ENCODE measurements at regions not wholly inside any gene's neighbourhood (a gene's known extent, or its start where the extent isn't known, plus 50 kb on each side); places are given as distances from the start of the nearest gene placed in this dataset.

GRCh38 chr7:136055266-136055665 is 78.1 kb upstream of the MTPN start:
- TF ChIP-seq, protein P1, sequence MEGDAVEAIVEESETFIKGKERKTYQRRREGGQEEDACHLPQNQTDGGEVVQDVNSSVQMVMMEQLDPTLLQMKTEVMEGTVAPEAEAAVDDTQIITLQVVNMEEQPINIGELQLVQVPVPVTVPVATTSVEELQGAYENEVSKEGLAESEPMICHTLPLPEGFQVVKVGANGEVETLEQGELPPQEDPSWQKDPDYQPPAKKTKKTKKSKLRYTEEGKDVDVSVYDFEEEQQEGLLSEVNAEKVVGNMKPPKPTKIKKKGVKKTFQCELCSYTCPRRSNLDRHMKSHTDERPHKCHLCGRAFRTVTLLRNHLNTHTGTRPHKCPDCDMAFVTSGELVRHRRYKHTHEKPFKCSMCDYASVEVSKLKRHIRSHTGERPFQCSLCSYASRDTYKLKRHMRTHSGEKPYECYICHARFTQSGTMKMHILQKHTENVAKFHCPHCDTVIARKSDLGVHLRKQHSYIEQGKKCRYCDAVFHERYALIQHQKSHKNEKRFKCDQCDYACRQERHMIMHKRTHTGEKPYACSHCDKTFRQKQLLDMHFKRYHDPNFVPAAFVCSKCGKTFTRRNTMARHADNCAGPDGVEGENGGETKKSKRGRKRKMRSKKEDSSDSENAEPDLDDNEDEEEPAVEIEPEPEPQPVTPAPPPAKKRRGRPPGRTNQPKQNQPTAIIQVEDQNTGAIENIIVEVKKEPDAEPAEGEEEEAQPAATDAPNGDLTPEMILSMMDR (IDR thresholded peaks at IDR 0.05; ENCODE audit: unreplicated experiment): no peak
- Mint-ChIP-seq H3K27me3 (ENCODE audit: unreplicated experiment) (no peaks in the 10 kb centered on the region), H3K36me3 (ENCODE audit: low read depth, unreplicated experiment) (no peaks in the 10 kb centered on the region), H3K4me3 (ENCODE audit: unreplicated experiment) (no peak overlapping the region), H3K27ac (ENCODE audit: unreplicated experiment) (no peak overlapping the region), H3K9me3 (ENCODE audit: unreplicated experiment) (no peaks in the 10 kb centered on the region), H3K4me1 (ENCODE audit: unreplicated experiment) (no peaks in the 10 kb centered on the region)
- no peak for DNase-seq (ENCODE audit: low spot score)

- H3K4me1 Mint-ChIP-seq (ENCODE audit: unreplicated experiment): no peaks in the 10 kb centered on the region
- no peak overlapping the region for H3K4me3 Mint-ChIP-seq (ENCODE audit: unreplicated experiment)
- no peak overlapping the region for H3K27ac Mint-ChIP-seq (ENCODE audit: unreplicated experiment)
These were observed 76.7 kb upstream of the MTPN start for GRCh38 chr7:136053689-136054485.

DNA sequence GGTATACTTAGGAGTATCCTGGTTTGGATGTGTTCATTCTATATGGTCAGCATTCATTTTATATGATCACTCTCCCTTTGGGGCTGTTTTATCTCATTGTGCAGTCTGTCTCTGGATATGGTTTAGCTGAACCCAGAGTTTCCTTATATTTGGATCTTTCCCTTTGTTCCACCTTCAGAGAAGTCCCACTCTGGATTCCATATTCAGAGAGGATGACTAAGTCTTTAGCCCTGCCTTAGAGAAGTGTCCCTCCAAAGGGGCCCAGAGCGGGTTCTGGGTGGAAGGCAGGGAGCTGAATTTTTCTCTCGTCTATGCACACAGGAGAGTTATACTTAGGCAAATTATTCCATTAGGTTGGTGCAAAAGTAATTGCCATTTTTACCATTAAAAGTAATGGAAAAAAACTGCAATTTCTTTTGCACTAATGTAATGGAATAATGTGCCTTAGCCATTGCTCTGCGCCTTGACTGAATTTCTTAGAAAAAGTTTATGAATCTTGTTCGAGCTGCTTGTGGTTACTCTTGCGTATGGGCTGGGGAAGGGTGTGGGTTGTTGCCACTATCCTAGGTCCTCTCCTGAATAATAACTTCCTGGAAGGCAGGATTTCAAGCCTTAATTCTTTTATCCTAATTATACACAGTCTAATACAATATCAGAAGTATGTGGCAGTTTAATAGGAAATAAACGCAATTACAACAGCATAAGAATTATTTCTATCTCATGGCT is 74.2 kb upstream of the MTPN start:
- TF ChIP-seq, protein P1 (IDR thresholded peaks at IDR 0.05; ENCODE audit: unreplicated experiment): no peak
- no peaks in the 10 kb centered on the region for H3K9me3 Mint-ChIP-seq (ENCODE audit: unreplicated experiment)
- no peak for DNase-seq (ENCODE audit: low spot score)
- H3K27me3 Mint-ChIP-seq (ENCODE audit: unreplicated experiment): no peaks in the 10 kb centered on the region
- no peaks in the 10 kb centered on the region for H3K4me1 Mint-ChIP-seq (ENCODE audit: unreplicated experiment)
- H3K36me3 Mint-ChIP-seq (ENCODE audit: low read depth, unreplicated experiment): no peaks in the 10 kb centered on the region
- no peak overlapping the region for H3K27ac Mint-ChIP-seq (ENCODE audit: unreplicated experiment)
- no peak overlapping the region for H3K4me3 Mint-ChIP-seq (ENCODE audit: unreplicated experiment)

More at GRCh38 chr7:136053689-136054485, 76.7 kb upstream of the MTPN start:
- no peaks in the 10 kb centered on the region for H3K27me3 Mint-ChIP-seq (ENCODE audit: unreplicated experiment)
- H3K36me3 Mint-ChIP-seq (ENCODE audit: low read depth, unreplicated experiment): no peaks in the 10 kb centered on the region
- TF ChIP-seq, protein P1 (IDR thresholded peaks at IDR 0.05; ENCODE audit: unreplicated experiment): no peak
- no peak for DNase-seq (ENCODE audit: low spot score)
- H3K9me3 Mint-ChIP-seq (ENCODE audit: unreplicated experiment): no peaks in the 10 kb centered on the region

GRCh38 chr7:136050462-136050847 is 73.3 kb upstream of the MTPN start:
- TF ChIP-seq, protein P1 (IDR thresholded peaks at IDR 0.05; ENCODE audit: unreplicated experiment): no peak

More at GRCh38 chr7:136050462-136050847, 73.3 kb upstream of the MTPN start:
- Mint-ChIP-seq H3K36me3 (ENCODE audit: low read depth, unreplicated experiment) (no peaks in the 10 kb centered on the region), H3K27ac (ENCODE audit: unreplicated experiment) (no peak overlapping the region), H3K9me3 (ENCODE audit: unreplicated experiment) (no peaks in the 10 kb centered on the region), H3K4me3 (ENCODE audit: unreplicated experiment) (no peak overlapping the region), H3K27me3 (ENCODE audit: unreplicated experiment) (peaks cover 3% of the 10 kb centered on the region), H3K4me1 (ENCODE audit: unreplicated experiment) (no peaks in the 10 kb centered on the region)
- no peak for DNase-seq (ENCODE audit: low spot score)
